Activated T-helper 9 cell treated with anti-CD3 and anti-CD28 coated beads, Interleukin-2, amount 50 U/mL, for 16 hours (primary cell): ENCODE measurements at regions not wholly inside any gene's neighbourhood (a gene's known extent, or its start where the extent isn't known, plus 50 kb on each side); places are given as distances from the start of the nearest gene placed in this dataset.

ENCODE experiments used
- DNase-seq: peaks from one replicate; pipeline ENCODE4 v3.0.0-alpha.2; 2020; ENCODE audit warnings: low read depth

- no peak for DNase-seq
Measured at GRCh38 chr10:110436554-110437350, 61.0 kb upstream of the DUSP5 start.

GRCh38 chr10:110437351-110437605 lies 60.4 kb upstream of the DUSP5 start:
- no peak for DNase-seq

GRCh38 chr10:110437761-110438341 lies 59.9 kb upstream of the DUSP5 start:
- DNase-seq: no peak

GRCh38 chr10:110442746-110443145 lies 55.0 kb upstream of the DUSP5 start:
- DNase-seq: no peak

GRCh38 chr10:110443239-110444003 lies 54.3 kb upstream of the DUSP5 start:
- DNase-seq: no peak

GRCh38 chr10:110444004-110444337 lies 53.7 kb upstream of the DUSP5 start:
- no peak for DNase-seq

GRCh38 chr10:110445871-110446270 lies 51.8 kb upstream of the DUSP5 start:
- DNase-seq: no peak

- no peak for DNase-seq
Measured at GRCh38 chr10:110446277-110446676, 51.4 kb upstream of the DUSP5 start.

GRCh38 chr10:110446954-110447608 lies 50.6 kb upstream of the DUSP5 start:
- DNase-seq: no peak

- DNase-seq: no peak
Measured at GRCh38 chr10:110447886-110448285, 49.8 kb upstream of the DUSP5 start.
